B cell (primary cell): ENCODE measurements at regions not wholly inside any gene's neighbourhood (a gene's known extent, or its start where the extent isn't known, plus 50 kb on each side); places are given as distances from the start of the nearest gene placed in this dataset.

Experiments
- EZH2 ChIP-seq: IDR thresholded peaks from 2 replicates; pipeline ENCODE4 v1.6.1; 2012; ENCODE audit warnings: borderline replicate concordance, low read depth, mild to moderate bottlenecking, moderate library complexity, low read length; ENCODE audit not compliant: insufficient read depth, poor library complexity, severe bottlenecking
- TF ChIP-seq, protein P1 (sequence below): fragments of 200-600 bp; IDR thresholded peaks from one replicate; pipeline ENCODE4 v1.8.0; 2022; ENCODE audit warnings: antibody characterized with exemption, mild to moderate bottlenecking

DNA sequence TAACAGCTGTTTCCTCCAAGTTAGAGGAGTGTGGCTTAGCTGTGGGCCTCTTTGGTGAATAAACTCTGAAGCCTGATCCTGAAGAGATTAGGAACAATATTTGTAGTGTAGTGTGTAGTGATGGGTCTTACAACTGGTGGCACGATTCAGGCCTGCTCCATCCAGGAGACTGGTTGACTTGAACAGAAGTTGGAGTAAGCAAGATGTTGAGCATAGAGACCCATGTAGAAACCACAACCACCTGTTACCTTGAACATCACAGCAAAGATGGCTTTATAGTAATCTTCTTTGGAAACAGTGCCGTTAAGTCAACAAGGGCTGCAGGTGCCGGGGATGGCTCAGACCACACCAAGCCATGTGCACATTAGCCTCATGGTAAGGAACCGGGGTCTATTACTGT, 74.2 kb upstream of the RASGRP1 start:
- TF ChIP-seq, protein P1, sequence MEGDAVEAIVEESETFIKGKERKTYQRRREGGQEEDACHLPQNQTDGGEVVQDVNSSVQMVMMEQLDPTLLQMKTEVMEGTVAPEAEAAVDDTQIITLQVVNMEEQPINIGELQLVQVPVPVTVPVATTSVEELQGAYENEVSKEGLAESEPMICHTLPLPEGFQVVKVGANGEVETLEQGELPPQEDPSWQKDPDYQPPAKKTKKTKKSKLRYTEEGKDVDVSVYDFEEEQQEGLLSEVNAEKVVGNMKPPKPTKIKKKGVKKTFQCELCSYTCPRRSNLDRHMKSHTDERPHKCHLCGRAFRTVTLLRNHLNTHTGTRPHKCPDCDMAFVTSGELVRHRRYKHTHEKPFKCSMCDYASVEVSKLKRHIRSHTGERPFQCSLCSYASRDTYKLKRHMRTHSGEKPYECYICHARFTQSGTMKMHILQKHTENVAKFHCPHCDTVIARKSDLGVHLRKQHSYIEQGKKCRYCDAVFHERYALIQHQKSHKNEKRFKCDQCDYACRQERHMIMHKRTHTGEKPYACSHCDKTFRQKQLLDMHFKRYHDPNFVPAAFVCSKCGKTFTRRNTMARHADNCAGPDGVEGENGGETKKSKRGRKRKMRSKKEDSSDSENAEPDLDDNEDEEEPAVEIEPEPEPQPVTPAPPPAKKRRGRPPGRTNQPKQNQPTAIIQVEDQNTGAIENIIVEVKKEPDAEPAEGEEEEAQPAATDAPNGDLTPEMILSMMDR: no peak
- no peak for TF ChIP-seq EZH2
